ENCODE measurements at regions not wholly inside any gene's neighbourhood (a gene's known extent, or its start where the extent isn't known, plus 50 kb on each side); places are given as distances from the start of the nearest gene placed in this dataset.

DNA sequence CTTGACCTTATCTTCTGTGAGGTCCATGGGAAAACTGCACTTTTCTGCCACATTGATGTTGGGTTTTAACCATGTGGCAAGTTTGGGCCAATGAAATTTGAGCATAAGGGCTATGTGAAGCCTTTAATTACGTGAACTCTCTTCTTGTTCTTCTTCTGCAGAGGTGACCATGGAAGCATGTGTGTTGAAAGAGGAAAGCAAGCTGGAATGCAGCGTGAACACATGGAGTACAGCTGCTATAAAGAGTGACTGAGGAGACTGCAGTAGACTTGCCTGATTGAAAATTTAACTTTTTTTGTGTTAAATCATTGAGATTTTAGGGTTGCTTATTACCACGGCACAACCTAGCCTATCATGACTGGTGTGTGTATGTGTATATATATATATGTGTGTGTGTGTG is 347.3 kb downstream of the ZIC1 start:
- DNase-seq: no peak
- Histone ChIP-seq H3K4me3 (ENCODE audit: low read length) (no peak overlapping the region), H3K4me1 (ENCODE audit: control insufficient read depth, insufficient read depth, low read length) (no peaks in the 10 kb centered on the region), H3K27me3 (ENCODE audit: control insufficient read depth, insufficient read depth, low read length, poor library complexity, severe bottlenecking) (no peaks in the 10 kb centered on the region), H3K9ac (ENCODE audit: extremely low read depth, low read length, poor library complexity, severe bottlenecking) (no peak overlapping the region), H3K27ac (ENCODE audit: low read depth, low read length) (no peak overlapping the region), H3K36me3 (ENCODE audit: control insufficient read depth, insufficient read depth, low read length) (no peaks in the 10 kb centered on the region), H3K9me3 (ENCODE audit: control insufficient read depth, low read length) (no peaks in the 10 kb centered on the region)
- Mint-ChIP-seq H3K27ac (no peak overlapping the region), H3K4me1 (no peaks in the 10 kb centered on the region), H3K4me3 (no peak overlapping the region), H3K36me3 (ENCODE audit: low read depth) (no peaks in the 10 kb centered on the region), H3K9me3 (no peaks in the 10 kb centered on the region), H3K27me3 (ENCODE audit: insufficient read depth) (no peaks in the 10 kb centered on the region)
- TF ChIP-seq CTCF (conservative IDR thresholded peaks at IDR 0.05): no peak
- WGBS, 2 experiments (ENCODE audit: insufficient coverage in 1 of 2, insufficient read length in 1 of 2): 92 to 97% methylated on average over 3 of the region's 3 CpGs

GRCh38 chr3:147757866-147758265 is 348.7 kb downstream of the ZIC1 start:
- no peaks in the 10 kb centered on the region for H3K36me3 Mint-ChIP-seq (ENCODE audit: low read depth)

GRCh38 chr3:147758771-147759170 is 349.6 kb downstream of the ZIC1 start:
- DNase-seq: no peak

More at GRCh38 chr3:147757866-147758265, 348.7 kb downstream of the ZIC1 start:
- Histone ChIP-seq H3K36me3 (ENCODE audit: control insufficient read depth, insufficient read depth, low read length) (no peaks in the 10 kb centered on the region), H3K4me3 (ENCODE audit: low read length) (no peak overlapping the region), H3K4me1 (ENCODE audit: control insufficient read depth, insufficient read depth, low read length) (no peaks in the 10 kb centered on the region), H3K27ac (ENCODE audit: low read depth, low read length) (peak overlapping the region; percentile 24), H3K9ac (ENCODE audit: extremely low read depth, low read length, poor library complexity, severe bottlenecking) (no peak overlapping the region), H3K27me3 (ENCODE audit: control insufficient read depth, insufficient read depth, low read length, poor library complexity, severe bottlenecking) (no peaks in the 10 kb centered on the region), H3K9me3 (ENCODE audit: control insufficient read depth, low read length) (no peaks in the 10 kb centered on the region)
- no peak overlapping the region for H3K4me3 Mint-ChIP-seq
- no peak for TF ChIP-seq CTCF (conservative IDR thresholded peaks at IDR 0.05)
- no peaks in the 10 kb centered on the region for H3K4me1 Mint-ChIP-seq
- H3K27me3 Mint-ChIP-seq (ENCODE audit: insufficient read depth): no peaks in the 10 kb centered on the region
- H3K27ac Mint-ChIP-seq: no peak overlapping the region
- no peaks in the 10 kb centered on the region for H3K9me3 Mint-ChIP-seq
- WGBS, 2 experiments (ENCODE audit: insufficient coverage in 1 of 2, insufficient read length in 1 of 2): 77% methylated on average over 3 of the region's 3 CpGs; no CpG with 5 or more reads in 1 of the 2 experiments
- no peak for DNase-seq

More at GRCh38 chr3:147758771-147759170, 349.6 kb downstream of the ZIC1 start:
- Mint-ChIP-seq H3K36me3 (ENCODE audit: low read depth) (no peaks in the 10 kb centered on the region), H3K4me1 (no peaks in the 10 kb centered on the region), H3K27me3 (ENCODE audit: insufficient read depth) (no peaks in the 10 kb centered on the region), H3K27ac (no peak overlapping the region), H3K9me3 (no peaks in the 10 kb centered on the region), H3K4me3 (no peak overlapping the region)
- H3K36me3 ChIP-seq (ENCODE audit: control insufficient read depth, insufficient read depth, low read length): no peaks in the 10 kb centered on the region
- WGBS, 2 experiments (ENCODE audit: insufficient coverage in 1 of 2, insufficient read length in 1 of 2): 87 to 93% methylated on average over 2 of the region's 2 CpGs
- H3K27ac ChIP-seq (ENCODE audit: low read depth, low read length): peak overlapping the region; percentile 15
- no peaks in the 10 kb centered on the region for H3K27me3 ChIP-seq (ENCODE audit: control insufficient read depth, insufficient read depth, low read length, poor library complexity, severe bottlenecking)
- H3K9me3 ChIP-seq (ENCODE audit: control insufficient read depth, low read length): no peaks in the 10 kb centered on the region
- no peak overlapping the region for H3K9ac ChIP-seq (ENCODE audit: extremely low read depth, low read length, poor library complexity, severe bottlenecking)
- no peak overlapping the region for H3K4me3 ChIP-seq (ENCODE audit: low read length)
- no peaks in the 10 kb centered on the region for H3K4me1 ChIP-seq (ENCODE audit: control insufficient read depth, insufficient read depth, low read length)
- no peak for TF ChIP-seq CTCF (conservative IDR thresholded peaks at IDR 0.05)
